ENCODE measurements at regions not wholly inside any gene's neighbourhood (a gene's known extent, or its start where the extent isn't known, plus 50 kb on each side); places are given as distances from the start of the nearest gene placed in this dataset.

DNA sequence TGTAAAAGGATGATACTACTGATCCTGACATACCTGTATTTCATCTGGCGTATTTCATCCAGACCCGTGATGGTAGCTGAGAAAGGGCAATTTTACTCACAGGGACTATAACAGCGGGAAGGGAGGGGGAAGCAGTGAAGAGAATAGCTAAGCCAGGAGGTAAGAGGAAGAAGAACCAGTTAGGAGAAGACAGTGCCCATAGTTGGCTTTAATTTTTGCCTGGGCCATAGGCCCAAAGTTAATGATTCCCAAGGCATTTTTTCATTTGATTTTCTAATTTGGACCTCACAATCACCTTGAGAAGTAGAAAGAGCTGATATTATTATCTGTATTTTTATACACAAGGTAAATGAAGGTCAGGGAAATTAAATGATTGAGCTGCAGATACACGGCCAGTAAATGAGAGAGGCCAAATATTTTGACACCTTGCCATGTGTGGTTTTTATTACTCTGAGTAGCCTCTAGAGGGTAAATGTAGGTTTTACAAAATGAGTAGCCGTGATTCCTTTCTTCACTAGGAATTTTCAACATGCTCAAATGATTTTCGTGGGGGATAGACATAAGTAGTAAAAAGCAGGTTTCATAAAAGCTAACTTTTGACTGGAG lies 382.2 kb downstream of the FUT8 start:
- no peak for DNase-seq

DNA sequence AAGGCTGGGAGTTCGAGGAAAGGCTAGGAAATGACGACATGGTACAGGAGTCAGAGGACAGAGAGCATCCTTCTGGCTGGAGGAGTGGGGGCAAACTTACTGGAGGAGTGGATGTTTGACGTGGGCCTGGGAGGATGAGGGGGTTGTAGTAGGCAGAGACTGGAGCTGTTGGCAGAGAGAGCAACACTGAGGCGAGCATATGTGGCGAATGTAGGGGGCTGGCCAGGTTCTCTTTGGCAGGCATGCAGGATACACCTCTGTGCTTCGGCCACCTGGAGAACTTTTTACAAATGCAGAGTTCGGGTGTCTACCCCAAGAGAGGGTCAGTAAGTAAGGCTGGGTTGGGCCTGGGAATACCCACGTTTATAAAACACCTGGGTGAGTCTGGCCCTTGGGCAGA lies 385.7 kb downstream of the FUT8 start:
- DNase-seq: no peak

DNA sequence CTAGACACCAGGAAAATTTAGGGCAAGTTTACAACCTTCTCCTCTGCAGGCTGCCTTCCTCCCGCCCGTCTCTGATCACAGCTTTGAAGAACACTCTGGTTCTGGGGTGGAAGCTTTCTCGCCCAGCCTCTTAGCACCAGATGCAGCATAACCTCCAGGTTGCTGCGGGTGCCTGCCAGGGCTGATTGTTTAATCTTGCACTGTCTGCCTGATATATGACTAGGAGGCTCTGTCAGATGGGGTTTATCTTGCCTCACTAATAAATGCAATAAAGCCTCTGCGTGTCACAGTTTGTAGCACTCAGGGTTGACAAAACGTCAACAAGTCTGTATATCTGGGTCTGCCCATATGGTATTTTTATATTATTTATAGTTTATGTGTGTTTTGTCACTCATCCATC lies 388.2 kb downstream of the FUT8 start:
- DNase-seq: no peak

DNA sequence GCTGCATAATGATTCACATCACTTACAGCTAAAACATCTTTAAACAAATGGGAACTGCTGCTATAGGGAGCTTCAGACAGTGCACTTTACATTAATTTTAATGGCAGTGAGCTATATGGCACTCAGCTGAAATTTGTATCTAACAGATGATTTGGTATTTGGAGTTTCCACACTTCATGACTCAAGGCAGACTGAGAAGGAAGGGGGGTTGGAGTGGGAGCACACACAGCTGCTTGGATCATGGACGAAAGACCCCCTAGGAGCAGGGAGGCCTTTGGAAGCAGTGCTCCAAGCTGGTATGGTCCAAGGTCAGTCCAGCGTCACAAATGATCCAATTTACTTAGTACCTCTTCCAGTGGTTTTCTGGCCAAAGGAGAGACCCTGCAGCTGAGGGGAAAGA lies 389.7 kb downstream of the FUT8 start:
- no peak for DNase-seq

DNA sequence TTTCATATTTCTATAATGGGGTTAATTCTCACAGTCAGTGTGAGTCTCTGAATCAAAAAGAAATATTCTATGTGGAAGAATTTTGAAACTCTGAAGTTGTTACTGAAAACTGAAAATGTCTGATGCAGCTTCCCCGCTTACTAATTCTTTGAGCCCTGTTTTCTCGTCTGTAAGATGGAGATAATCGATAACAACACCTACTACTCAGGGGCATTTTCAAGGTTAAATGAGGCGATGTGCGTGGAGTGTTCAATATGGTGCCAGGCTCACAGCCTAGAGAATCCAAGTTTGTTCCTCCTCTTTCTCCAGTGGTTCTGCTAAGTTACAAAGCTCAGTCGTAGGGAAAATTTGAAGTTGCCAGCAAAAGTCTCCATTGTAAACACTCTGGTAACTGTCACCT lies 391.4 kb downstream of the FUT8 start:
- no peak for DNase-seq

DNA sequence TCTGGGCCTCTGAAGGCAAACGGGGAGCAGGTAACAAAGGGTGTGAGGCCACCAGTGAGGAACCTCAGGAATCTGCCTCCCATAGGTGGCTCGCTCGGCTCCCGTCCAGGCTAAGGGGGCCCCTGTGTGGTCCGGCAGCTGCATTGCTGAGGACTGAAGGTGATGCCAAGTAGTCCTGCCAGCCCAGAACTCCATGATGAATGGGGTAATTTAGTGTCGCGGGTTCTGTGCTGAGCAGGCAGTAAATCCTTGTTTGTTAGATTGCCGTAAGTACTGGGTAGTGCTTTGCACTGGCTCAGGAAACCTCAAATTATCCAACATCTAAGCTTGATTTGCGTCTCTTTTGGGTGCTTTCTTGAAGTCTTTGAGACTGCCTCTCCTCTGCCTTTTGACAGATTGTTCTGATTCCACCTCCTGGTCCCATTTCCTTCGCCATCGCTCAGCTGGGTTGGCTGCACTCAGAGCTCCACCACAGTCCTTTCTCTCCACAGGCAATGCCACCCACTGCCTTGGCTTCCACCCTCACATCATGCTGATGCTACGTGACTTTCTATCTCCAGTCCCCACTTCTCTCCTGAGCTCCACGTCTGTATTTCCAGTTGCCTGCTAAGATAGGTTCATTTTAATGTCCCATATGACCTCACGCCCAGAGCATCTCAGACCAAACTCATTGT lies 392.0 kb downstream of the FUT8 start:
- no peak for DNase-seq

DNA sequence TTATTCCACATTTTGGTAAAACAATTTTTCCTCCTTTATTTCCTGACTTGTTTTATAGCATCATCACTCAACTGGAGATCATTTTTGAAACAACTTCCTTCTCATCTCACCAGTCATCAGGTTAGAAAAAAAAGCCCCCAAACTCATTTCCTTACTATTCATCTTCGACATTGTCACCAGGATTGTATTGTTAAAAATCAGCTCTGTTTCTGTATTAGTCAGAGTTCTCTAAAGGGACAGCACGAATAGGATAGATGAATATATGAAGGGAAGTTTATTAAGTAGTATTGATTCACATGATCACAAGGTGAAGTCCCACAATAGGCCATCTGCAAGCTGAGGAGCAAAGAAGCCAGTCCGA lies 392.6 kb downstream of the FUT8 start:
- no peak for DNase-seq

DNA sequence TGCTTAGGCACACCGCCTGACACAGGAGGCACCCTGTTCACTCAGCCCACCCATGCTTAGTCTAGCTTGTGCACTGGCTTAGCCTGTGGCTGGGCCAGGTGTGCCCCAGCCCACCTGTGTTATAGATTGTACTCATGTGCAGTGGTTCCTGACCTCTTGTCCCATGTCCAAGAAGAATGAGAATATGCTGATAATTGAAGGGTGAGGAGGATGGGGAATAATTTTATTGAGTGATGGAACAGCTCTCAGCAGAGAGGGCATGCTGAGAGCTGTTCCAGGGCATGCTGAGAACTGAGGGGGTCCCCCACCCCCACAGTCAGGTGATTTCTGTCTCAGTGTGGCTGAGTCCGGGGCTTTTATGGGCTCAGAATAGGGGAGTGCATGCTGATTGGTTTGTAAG lies 395.9 kb downstream of the FUT8 start:
- no peak for DNase-seq

DNA sequence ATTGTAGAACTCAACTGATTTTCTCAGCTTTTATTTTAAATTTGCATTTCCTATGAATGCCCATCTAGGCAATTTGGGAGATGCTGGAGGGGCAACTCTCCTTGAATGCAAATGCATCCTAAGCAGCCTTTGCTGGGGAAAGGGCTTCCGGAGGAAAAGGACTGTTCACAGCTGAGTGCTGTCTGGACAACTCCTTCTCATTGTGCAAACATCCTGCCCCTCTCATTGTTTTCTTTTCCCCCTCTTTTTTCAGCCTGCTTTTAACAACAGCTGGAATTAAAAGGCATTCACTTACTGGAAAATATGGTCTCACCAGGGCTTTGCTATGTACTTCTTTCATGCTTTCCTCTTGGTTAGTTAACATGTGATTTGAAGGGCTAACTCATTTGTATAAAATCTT lies 397.8 kb downstream of the FUT8 start:
- no peak for DNase-seq

DNA sequence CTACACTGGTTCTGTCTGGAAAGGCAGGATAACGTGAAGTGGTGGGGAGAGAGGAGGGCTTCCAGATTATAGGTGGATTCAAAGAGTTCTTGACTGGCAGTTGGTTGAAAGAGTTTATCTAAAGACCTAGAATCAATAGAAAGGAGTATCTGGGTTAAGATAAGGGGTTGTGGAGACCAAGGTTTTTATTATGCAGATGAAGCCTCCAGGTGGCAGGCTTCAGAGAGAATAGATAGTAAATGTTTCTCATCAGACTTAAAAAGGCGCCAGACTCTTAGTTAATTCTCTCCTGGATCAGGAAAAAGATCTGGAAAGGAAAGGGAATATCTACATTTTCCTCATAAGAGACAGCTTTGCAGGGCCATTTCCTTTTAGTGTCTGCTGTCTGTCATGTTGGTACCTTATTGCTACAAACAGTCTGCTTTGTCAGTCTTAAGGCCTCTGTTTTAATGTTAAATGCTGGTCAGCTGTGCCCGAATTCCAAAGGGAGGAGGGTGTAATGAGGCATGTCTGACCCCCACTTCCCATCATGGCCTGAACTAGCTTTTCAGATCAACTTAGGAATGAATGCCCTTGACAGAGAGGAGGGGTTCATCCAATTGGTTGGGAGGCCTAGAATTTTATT lies 401.3 kb downstream of the FUT8 start:
- DNase-seq: no peak

DNA sequence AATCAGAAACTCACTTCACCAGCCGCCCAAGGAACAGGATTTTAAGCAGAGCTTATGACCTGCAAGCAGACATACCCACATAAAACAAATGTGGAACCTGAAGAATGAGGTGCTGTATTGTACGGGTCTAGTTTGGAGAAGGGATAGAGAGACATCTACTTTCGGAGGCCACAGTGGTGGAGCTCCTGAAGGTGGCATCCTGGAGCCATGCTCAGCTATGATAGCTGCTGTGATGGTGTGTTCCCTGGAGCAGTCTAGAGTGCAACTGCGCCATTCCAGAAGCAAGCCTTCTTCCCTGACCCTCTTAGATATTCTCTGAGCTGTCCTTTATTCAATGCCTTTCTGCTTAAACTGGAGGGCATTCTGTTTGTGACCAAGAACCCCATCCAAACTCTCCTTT lies 402.6 kb downstream of the FUT8 start:
- no peak for DNase-seq

DNA sequence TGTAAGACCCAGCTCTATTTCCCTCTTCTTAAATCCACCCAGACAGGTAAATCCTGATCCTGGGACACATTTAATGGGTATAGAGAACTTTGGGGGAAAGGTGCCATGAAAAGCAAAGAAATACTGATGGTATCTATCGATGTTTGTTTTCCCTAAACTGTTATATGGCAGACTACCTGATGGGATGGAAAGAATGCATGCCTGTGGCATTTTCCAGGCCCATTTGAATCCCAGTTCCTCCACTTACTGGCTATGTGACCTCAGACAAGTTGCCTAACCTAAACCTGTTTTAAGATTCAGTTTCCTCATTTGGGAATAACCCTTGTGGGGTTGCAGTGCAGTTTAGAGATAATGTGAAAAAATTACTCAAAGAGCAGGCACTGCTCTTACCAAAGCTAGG lies 404.5 kb downstream of the FUT8 start:
- no peak for DNase-seq

DNA sequence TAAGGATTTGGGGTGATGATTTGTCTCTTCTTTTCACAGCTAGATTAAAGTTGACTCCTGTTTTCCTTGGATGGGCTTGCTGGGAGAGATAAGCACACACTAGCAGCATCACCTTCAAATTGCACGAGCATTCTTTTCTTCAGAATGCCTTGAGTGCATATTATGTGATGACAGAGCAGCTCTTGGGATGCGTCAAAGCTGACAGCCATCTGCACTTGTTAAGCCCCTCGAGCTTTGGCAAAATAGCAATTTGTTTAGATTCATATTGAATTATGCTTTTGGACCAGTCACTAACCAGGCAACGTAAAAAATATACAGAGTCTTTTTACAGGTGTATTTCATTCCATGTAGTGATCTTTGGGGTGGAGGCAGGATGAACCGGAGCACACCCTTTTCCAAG lies 407.0 kb downstream of the FUT8 start:
- no peak for DNase-seq

DNA sequence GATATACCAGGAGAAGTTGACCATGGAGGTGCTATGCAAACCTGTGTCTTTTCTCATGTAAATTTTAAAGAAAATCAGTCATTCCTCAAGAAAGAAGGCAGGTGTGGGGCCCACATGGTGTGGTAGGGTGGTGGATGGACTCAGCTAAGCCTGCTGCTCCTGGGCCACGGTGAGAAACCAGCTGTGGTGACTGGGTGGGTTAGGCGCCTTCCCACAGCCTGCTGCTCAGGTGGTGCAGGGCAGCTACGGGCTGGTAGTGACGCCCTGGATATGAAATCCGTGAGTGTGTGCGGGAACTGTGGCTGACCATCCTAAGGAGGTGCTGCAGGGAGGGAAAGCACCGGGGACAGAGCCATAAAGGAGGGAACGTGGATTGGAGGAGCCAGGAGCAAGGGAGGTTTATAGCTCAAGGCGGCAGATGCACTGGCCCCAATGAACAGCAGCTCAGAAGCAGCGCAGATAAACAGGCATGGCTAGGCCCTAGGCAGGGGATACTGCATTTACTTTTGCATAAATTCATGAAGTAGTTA lies 408.8 kb downstream of the FUT8 start:
- no peak for DNase-seq

DNA sequence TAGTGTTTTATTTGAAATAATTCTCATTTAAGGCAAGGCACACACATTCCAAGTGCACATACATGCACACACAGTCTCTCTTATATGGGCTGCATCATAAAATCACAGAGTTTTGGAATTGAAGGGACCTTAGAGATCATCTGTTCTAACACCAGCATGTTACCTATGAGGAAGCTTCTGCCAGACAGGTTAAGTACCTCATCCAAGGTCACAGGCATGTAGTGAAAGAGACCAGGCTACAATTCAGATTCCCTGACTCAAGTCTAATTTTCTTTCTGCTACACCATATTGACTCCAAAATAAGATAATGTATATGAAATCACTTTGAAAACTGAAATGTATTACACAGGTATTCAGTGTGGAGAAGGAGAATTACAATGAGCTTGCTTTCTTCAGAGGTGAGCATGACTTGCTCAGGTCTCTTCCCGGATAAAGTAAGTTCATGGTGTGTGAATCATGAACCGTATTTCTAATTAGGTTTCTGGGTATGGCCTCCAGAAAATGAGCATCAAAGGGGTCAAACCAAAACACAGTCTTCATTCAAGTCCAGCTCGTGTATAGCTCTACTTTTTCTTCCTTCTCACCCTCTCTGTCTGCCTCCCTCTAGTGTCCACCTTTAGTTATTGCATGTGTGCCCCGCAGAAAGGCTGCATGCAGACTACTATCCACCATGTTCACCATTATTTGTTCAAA lies 411.9 kb downstream of the FUT8 start:
- peak; percentile 79 for DNase-seq

DNA sequence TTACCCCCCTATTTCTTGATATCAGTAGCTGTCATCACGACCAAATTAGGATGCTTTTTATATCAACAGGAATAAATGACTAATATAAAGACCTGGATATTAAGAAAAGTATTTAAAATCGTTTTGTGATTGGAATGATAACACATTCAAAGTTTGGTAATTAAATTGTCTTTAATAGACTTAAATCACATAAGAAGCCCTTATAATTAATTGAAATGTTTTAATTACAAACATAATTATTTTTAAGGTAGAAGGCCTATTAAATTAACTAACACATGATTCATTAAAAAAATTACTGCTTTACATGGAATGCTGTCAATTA lies 412.4 kb downstream of the FUT8 start:
- DNase-seq: no peak

DNA sequence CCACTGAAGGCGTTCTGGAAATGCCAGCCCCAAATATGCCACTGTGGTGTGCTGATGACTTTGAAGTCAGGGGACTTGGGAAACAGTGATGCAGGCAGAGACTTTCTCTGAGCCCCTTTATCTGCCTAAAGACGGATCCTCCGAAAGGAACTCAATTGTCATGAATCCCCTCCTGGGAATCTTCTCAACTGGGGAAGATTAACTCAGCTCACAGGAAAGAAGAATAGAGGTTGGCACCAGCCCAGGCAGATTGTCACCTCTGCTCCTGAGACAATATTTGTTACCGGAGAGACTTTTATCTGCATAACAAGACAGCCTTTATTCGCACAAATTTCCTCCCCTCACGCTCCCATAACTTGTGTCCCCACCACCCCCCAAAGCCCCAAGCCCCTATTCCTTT lies 414.4 kb downstream of the FUT8 start:
- DNase-seq: no peak

DNA sequence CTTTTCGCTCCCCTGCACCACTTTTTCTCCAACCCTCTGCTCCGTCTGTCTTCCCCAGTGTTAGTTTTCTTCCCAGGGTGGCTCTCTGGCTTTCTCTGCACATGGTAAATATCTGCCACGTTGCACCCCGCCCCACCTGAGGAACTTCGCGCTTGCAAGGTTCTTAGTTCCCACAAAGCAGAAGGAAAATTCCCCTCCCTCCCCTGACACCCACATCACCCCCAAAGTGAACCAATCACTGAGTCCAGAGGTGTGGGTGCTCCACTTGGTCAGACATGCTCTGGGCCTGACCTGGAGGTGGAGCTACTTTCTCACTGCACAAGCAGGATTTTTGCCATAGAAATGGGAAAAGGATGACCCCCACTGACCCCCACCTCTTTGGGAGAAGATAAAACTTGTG lies 415.0 kb downstream of the FUT8 start:
- no peak for DNase-seq

DNA sequence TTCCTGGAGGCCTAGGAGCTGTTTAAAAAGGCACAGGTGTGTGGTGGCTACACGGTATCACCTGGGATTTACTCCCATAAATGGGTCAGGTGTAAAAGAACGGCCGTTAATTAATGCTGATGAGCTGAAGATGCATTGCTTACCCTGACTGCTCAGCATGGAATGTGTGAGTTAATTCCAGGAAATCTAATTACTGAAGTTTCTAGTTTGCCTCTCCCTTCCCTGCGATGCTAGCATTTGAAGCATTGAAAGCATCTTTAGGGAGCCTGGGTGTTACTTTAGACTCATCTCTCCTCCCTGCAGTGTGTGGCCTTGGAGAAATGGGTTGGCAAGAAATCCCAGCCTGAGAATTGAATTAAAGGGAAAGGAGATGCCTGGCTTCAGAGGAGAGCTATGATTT lies 415.9 kb downstream of the FUT8 start:
- DNase-seq: no peak

DNA sequence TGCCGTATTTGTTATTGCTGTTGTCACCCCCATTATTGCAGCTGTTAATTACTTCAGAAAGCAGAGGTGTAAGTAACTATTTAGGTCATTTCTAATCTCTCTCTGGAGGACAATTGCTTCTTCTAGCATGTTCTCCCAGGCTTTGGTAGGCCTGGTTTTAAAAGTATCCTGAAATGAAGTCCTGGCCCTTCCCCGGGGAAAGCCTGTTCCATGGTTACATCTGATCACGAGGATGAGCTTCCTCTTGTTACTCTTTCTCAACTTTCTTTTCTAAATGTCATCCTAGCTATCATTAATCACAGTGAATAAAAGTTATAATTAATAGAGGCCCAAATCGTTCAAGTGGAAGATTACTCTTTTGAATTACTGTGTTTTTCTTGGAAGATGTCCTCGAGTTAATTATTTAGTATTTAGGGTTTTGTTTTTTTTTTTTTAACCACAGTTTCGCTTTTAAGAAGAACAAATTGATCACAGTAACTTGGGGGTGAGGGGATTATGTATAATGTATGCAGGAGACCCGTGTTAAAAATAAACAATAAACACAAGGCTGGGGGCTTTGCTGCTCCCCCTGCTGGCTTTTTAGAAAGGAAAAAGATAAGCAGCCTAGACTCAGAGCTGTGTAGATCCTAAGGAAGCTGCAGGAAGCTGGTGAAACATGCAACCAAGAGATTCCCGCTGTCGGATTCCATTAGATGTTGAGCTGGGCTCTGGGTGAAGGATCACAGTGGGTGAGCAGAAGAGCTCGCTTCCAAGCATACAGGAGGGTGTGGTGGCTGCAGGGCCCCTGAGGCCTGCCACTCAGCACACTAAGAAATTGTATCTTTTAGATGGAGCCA lies 420.1 kb downstream of the FUT8 start:
- DNase-seq: no peak

DNA sequence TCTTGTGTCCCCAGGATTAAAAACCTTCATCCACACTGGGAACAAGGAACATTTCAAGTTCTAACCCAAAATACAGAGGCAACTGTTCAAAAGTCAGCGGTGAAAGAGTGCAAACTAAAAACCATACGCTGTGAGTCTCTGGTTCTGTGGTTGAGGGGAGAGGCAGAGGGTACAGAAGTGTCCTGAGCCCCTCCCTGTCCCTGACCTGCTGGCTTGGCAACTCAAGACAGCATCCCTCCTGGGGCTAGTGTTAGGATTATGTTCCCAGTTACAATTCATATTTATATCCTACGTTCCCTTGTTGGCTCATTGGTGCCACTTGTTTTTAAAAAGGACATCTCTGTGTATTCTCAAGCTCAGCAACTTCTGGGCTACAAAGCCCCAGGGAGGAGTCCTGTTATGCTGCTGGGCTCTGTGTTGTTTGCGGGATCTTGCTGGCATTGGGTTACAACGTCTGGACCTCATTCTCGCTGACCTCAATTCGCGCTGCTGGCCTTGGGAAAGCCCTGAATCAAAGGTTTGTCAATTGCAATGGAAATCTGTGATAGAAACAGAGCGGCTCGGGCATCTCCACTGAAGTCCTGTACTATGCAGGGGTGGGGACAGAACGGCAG lies 420.8 kb downstream of the FUT8 start:
- no peak for DNase-seq

DNA sequence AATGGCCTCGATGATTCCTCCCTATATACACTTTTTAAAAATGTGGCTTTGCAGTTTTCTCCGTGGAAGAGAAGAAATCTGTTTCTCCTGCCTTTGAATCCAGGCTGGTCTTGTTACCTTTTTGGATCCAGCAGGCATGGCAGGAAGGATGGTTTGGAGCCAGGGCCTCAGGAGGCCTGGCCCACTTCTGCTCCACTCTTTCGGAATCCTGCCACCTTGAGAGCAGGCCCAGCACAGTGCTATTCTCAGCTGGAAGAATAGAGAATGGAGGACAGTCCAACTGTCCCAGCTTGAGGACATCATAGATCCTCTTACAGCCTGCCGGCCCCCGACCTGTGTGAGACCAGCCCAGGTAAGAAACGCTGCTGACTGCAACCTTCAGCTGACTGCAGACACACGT lies 421.5 kb downstream of the FUT8 start:
- DNase-seq: no peak

DNA sequence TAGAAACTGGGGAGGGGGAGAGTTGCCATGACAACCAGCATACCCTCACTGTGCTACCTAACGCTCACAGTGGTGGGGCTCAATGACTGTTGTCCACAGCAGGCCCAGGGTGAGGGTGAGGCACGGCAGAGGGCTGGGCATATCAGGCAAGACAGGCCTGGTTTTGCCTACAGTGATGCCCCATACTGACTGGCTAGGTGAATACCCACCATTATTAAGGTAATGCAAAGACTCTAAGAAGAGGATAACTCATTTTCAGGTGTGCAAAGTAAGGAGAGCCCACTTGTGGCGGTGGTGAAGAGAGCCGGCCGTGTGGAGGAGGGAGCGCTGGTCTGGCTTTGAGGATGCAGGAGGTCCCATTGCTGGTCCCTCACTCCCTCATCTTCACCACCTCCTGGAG lies 422.3 kb downstream of the FUT8 start:
- no peak for DNase-seq
